Endothelial cell of umbilical vein (primary cell): ENCODE measurements at regions not wholly inside any gene's neighbourhood (a gene's known extent, or its start where the extent isn't known, plus 50 kb on each side); places are given as distances from the start of the nearest gene placed in this dataset.

Experiments used
- POLR2A ChIP-seq: IDR thresholded peaks from 2 replicates; pipeline ENCODE4 v1.6.1; 2012; ENCODE audit warnings: low read depth, mild to moderate bottlenecking, control low read depth, low read length
- POLR2AphosphoS5 ChIP-seq: IDR thresholded peaks from 2 replicates; pipeline ENCODE4 v1.6.1; 2012; ENCODE audit warnings: low read depth, mild to moderate bottlenecking, control low read depth, low read length, moderate library complexity; ENCODE audit not compliant: insufficient read depth
- TF ChIP-seq, protein P1 (sequence below): IDR thresholded peaks from 2 replicates; pipeline ENCODE4 v1.6.1; 2011; ENCODE audit not compliant: insufficient read depth, insufficient read length
- TF ChIP-seq, protein P2 (sequence below), 2 donors: IDR thresholded peaks; 1 replicate in 1 of 2; 2 replicates in 1 of 2; pipeline ENCODE4 v1.5.1; 2011; ENCODE audit warnings: low read length in 2 of 2, mild to moderate bottlenecking in 2 of 2, moderate library complexity in 2 of 2, control low read depth in 1 of 2, inconsistent platforms in 1 of 2, low read depth in 1 of 2; ENCODE audit not compliant: insufficient read depth in 1 of 2; ENCODE audit errors: extremely low read depth in 1 of 2

DNA sequence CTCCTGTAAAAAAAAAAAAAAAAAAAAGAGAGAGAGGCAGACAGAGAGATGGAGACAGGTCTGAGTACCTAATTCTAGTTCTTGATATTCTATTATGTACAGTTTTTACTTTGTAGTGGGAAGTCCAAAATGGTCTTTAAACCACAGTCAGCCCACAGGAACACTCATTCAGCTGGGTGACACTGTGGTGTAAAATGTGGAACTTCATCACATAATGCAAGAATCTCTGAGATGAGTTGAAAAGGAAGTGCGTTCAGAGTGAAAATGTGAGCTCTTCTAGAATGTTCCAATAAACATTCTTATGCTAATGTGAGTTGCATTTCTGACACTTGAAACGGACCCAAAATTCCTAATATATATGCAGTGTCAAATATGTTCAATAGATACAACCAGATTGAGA, 972.1 kb downstream of the CDH11 start:
- no peak for TF ChIP-seq POLR2AphosphoS5
- TF ChIP-seq, protein P1, sequence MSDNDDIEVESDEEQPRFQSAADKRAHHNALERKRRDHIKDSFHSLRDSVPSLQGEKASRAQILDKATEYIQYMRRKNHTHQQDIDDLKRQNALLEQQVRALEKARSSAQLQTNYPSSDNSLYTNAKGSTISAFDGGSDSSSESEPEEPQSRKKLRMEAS, result no peak
- TF ChIP-seq, protein P2, sequence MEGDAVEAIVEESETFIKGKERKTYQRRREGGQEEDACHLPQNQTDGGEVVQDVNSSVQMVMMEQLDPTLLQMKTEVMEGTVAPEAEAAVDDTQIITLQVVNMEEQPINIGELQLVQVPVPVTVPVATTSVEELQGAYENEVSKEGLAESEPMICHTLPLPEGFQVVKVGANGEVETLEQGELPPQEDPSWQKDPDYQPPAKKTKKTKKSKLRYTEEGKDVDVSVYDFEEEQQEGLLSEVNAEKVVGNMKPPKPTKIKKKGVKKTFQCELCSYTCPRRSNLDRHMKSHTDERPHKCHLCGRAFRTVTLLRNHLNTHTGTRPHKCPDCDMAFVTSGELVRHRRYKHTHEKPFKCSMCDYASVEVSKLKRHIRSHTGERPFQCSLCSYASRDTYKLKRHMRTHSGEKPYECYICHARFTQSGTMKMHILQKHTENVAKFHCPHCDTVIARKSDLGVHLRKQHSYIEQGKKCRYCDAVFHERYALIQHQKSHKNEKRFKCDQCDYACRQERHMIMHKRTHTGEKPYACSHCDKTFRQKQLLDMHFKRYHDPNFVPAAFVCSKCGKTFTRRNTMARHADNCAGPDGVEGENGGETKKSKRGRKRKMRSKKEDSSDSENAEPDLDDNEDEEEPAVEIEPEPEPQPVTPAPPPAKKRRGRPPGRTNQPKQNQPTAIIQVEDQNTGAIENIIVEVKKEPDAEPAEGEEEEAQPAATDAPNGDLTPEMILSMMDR (IDR thresholded peaks at IDR 0.05; ENCODE audit: extremely low read depth in 1 of 2, insufficient read depth in 1 of 2, low read depth in 1 of 2, low read length in 2 of 2), result no peak
- TF ChIP-seq POLR2A, result no peak
